ENCODE measurements at regions not wholly inside any gene's neighbourhood (a gene's known extent, or its start where the extent isn't known, plus 50 kb on each side); places are given as distances from the start of the nearest gene placed in this dataset.

DNA sequence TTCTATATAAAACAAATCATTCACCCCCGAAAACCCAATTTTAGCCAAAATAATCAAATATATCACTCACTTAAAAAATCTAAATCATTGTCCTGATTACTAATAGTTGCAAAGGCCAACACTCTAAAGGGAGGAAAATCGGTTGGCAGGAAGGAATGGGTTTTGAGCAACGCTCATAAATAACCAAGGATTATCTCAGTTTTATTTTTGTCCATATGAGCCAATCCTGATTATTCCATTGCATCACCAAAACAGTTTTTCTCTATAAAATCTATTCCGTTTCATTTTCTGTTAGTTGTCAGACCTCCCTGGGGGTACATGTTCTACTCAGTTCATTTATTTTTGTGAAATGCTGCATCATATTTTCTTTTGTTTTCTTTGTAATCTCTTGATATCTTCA, 174.1 kb downstream of the LRATD1 start:
- no peak for DNase-seq (ENCODE audit: low read depth in 1 of 2, low spot score in 2 of 2)
- no peaks in the 10 kb centered on the region for H3K79me2 ChIP-seq (ENCODE audit: control insufficient read depth in 1 of 2, insufficient read depth in 2 of 2, low read length in 2 of 2)
- H2BK12ac ChIP-seq (ENCODE audit: low read depth, low read length): no peak overlapping the region
- POLR2A ChIA-PET (ENCODE audit: partially characterized antibody): no interaction called here
- no peaks in the 10 kb centered on the region for H3K27me3 ChIP-seq (replicated peaks in 1 of 4; ENCODE audit: control insufficient read depth in 3 of 4, extremely low read depth in 1 of 4, insufficient read depth in 3 of 4, low read length in 3 of 4)
- H3K9me3 ChIP-seq (ENCODE audit: insufficient read depth in 2 of 2, low read depth in 1 of 2, low read length in 1 of 2): peaks cover 4% of the 10 kb centered on the region in 2 experiments; a peak in 2 of 4 replicates
- CTCF ChIA-PET (ENCODE audit: partially characterized antibody): no interaction called here
- no peak overlapping the region for H3K23ac ChIP-seq (ENCODE audit: insufficient read length)
- no peak for FAIRE-seq
- H3K79me1 ChIP-seq (ENCODE audit: low read depth, low read length): no peaks in the 10 kb centered on the region
- no peak overlapping the region for H3K56ac ChIP-seq (replicated peaks; ENCODE audit: insufficient read length, low read depth, low read length)
- no peak overlapping the region for H3K14ac ChIP-seq (ENCODE audit: insufficient read length)
- 94 to 100% methylated on average over 1 to 4 of the region's 4 CpGs for WGBS, 2 experiments (ENCODE audit: extremely low coverage in 1 of 2, insufficient coverage in 1 of 2, insufficient read length in 1 of 2, insufficient replicate concordance in 2 of 2, low coverage in 1 of 2, low lambda C conversion rate in 2 of 2, missing lambda C conversion rate in 1 of 2)
- H3K27ac ChIP-seq (ENCODE audit: low read depth, low read length): no peak overlapping the region
- H3K18ac ChIP-seq (ENCODE audit: extremely low read depth, low read length): no peak overlapping the region
- no peaks in the 10 kb centered on the region for H3K23me2 ChIP-seq (ENCODE audit: low read depth, low read length)
- H3K4me1 ChIP-seq (replicated peaks in 1 of 4; ENCODE audit: control insufficient read depth in 3 of 4, insufficient read depth in 4 of 4, low read length in 3 of 4): no peaks in the 10 kb centered on the region
- no peak overlapping the region for H2BK5ac ChIP-seq (ENCODE audit: low read depth, low read length)
- no peaks in the 10 kb centered on the region for H3K36me3 ChIP-seq (ENCODE audit: control insufficient read depth in 2 of 4, insufficient read depth in 4 of 4, low read length in 3 of 4)
- H4K20me1 ChIP-seq (replicated peaks in 1 of 2; ENCODE audit: control insufficient read depth in 1 of 2, insufficient read depth in 2 of 2, low read length in 2 of 2): no peaks in the 10 kb centered on the region
- no peak overlapping the region for H2AFZ ChIP-seq (ENCODE audit: low read length)
- no peak overlapping the region for H2BK15ac ChIP-seq (ENCODE audit: low read length)
- H4K91ac ChIP-seq (replicated peaks; ENCODE audit: insufficient read length, low read length): no peak overlapping the region
- H2AK5ac ChIP-seq (ENCODE audit: low read depth, low read length): no peak overlapping the region
- H4K8ac ChIP-seq (ENCODE audit: extremely low read depth, insufficient read depth, low read length): no peak overlapping the region
- H3K4me3 ChIP-seq (ENCODE audit: extremely low read depth in 1 of 4, insufficient read depth in 2 of 4, low read depth in 3 of 4, low read length in 4 of 4): no peak overlapping the region
- TF ChIP-seq PHF8 (conservative IDR thresholded peaks at IDR 0.05; ENCODE audit: low read depth, low read length) (no peak), SRF (IDR thresholded peaks at IDR 0.05; ENCODE audit: low read depth, low read length) (no peak), TAF1 (IDR thresholded peaks at IDR 0.05; ENCODE audit: low read depth, low read length) (no peak), NANOG (IDR thresholded peaks at IDR 0.05; ENCODE audit: insufficient read depth, low read depth, low read length, poor library complexity, severe bottlenecking) (no peak), TAF7 (optimal IDR thresholded peaks at IDR 0.05; ENCODE audit: borderline replicate concordance, low read depth, low read length) (no peak)
- TF ChIP-seq, protein P1, sequence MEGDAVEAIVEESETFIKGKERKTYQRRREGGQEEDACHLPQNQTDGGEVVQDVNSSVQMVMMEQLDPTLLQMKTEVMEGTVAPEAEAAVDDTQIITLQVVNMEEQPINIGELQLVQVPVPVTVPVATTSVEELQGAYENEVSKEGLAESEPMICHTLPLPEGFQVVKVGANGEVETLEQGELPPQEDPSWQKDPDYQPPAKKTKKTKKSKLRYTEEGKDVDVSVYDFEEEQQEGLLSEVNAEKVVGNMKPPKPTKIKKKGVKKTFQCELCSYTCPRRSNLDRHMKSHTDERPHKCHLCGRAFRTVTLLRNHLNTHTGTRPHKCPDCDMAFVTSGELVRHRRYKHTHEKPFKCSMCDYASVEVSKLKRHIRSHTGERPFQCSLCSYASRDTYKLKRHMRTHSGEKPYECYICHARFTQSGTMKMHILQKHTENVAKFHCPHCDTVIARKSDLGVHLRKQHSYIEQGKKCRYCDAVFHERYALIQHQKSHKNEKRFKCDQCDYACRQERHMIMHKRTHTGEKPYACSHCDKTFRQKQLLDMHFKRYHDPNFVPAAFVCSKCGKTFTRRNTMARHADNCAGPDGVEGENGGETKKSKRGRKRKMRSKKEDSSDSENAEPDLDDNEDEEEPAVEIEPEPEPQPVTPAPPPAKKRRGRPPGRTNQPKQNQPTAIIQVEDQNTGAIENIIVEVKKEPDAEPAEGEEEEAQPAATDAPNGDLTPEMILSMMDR (IDR thresholded peaks at IDR 0.05; ENCODE audit: control extremely low read depth in 1 of 3, insufficient read depth in 1 of 3, low read depth in 1 of 3, low read length in 3 of 3): no peak
- no peak overlapping the region for H3K4ac ChIP-seq (replicated peaks; ENCODE audit: insufficient read length, low read depth, low read length)
- no peak overlapping the region for H2BK20ac ChIP-seq (ENCODE audit: low read length)
- H3K9ac ChIP-seq (replicated peaks in 1 of 4; ENCODE audit: extremely low read depth in 1 of 4, low read depth in 3 of 4, low read length in 3 of 4): no peak overlapping the region
- H3K4me2 ChIP-seq (ENCODE audit: insufficient read depth in 1 of 2, low read depth in 2 of 2, low read length in 2 of 2): no peak overlapping the region
- no peak overlapping the region for H2BK120ac ChIP-seq (replicated peaks; ENCODE audit: low read depth, low read length)
- H4K5ac ChIP-seq (ENCODE audit: insufficient read length, low read depth, low read length): no peak overlapping the region
